ENCODE measurements at regions not wholly inside any gene's neighbourhood (a gene's known extent, or its start where the extent isn't known, plus 50 kb on each side); places are given as distances from the start of the nearest gene placed in this dataset.

- TF ChIP-seq CTCF (IDR thresholded peaks at IDR 0.05) (no peak), POLR2A (IDR thresholded peaks at IDR 0.05) (no peak)
Measured at GRCh38 chr5:8752595-8752994, 793.3 kb downstream of the SEMA5A start.

Data from heart left ventricle (tissue), 13 donors.